GM23338 (cell line): ENCODE measurements at regions not wholly inside any gene's neighbourhood (a gene's known extent, or its start where the extent isn't known, plus 50 kb on each side); places are given as distances from the start of the nearest gene placed in this dataset.

Experiments
- ATAC-seq: fragments of 200-7000 bp; cut with Tn5 transposase; 3 replicates; pipeline ENCODE4 v1.9.1; 2020
- DNase-seq: peaks from one replicate; pipeline ENCODE4 v3.0.0-alpha.2; 2015; ENCODE audit warnings: low spot score
- H2AFZ ChIP-seq: fragments of 200-600 bp; sonication (generic); 2 replicates; pipeline ENCODE4 v1.8.0; 2016; ENCODE audit warnings: antibody characterized with exemption, mild to moderate bottlenecking, moderate library complexity
- H3F3A ChIP-seq: fragments of 200-600 bp; sonication (generic); replicated peaks from 2 replicates; pipeline ENCODE4 v1.8.0; 2017; ENCODE audit warnings: antibody characterized with exemption, mixed run types, low read depth
- H3K27ac ChIP-seq: fragments of 200-600 bp; sonication (generic); 2 replicates; pipeline ENCODE4 v1.6.1; 2016; ENCODE audit warnings: low read depth
- H3K27me3 ChIP-seq: fragments of 200-600 bp; sonication (generic); 2 replicates; pipeline ENCODE4 v1.8.0; 2016; ENCODE audit warnings: mild to moderate bottlenecking, mixed run types, moderate library complexity; ENCODE audit not compliant: insufficient read depth
- H3K36me3 ChIP-seq: fragments of 200-600 bp; sonication (generic); 2 replicates; pipeline ENCODE4 v1.8.0; 2016; ENCODE audit warnings: mild to moderate bottlenecking; ENCODE audit not compliant: insufficient read depth
- H3K4me1 ChIP-seq: fragments of 200-600 bp; sonication (generic); 2 replicates; pipeline ENCODE4 v1.8.0; 2016; ENCODE audit warnings: mild to moderate bottlenecking, moderate library complexity; ENCODE audit not compliant: insufficient read depth
- H3K4me2 ChIP-seq: fragments of 200-600 bp; sonication (generic); 2 replicates; pipeline ENCODE4 v1.7.1; 2017; ENCODE audit warnings: mixed run types
- H3K4me3 ChIP-seq: fragments of 200-600 bp; sonication (generic); 2 replicates; pipeline ENCODE4 v1.6.1; 2016; ENCODE audit warnings: mixed run types
- H3K79me2 ChIP-seq: fragments of 200-600 bp; sonication (generic); replicated peaks from 2 replicates; pipeline ENCODE4 v1.8.0; 2017; ENCODE audit warnings: mild to moderate bottlenecking; ENCODE audit not compliant: insufficient read depth
- H3K9me2 ChIP-seq: fragments of 200-600 bp; sonication (generic); 2 replicates; pipeline ENCODE4 v1.8.0; 2017; ENCODE audit not compliant: insufficient read depth
- H4K20me1 ChIP-seq: fragments of 200-600 bp; sonication (generic); replicated peaks from 2 replicates; pipeline ENCODE4 v1.8.0; 2017; ENCODE audit warnings: mild to moderate bottlenecking; ENCODE audit not compliant: insufficient read depth
- H3K27ac Mint-ChIP-seq: 2 replicates; pipeline ENCODE4 v1.8.0; 2020; ENCODE audit warnings: inconsistent platforms, mild to moderate bottlenecking, moderate library complexity, mixed read lengths
- H3K27me3 Mint-ChIP-seq: 3 replicates; pipeline ENCODE4 v1.8.0; 2022; ENCODE audit warnings: low read depth, mild to moderate bottlenecking, moderate library complexity, mixed read lengths, inconsistent platforms; ENCODE audit not compliant: insufficient read depth, poor library complexity
- H3K36me3 Mint-ChIP-seq: 3 replicates; pipeline ENCODE4 v1.8.0; 2021; ENCODE audit warnings: low read depth, mild to moderate bottlenecking, inconsistent platforms, moderate library complexity, mixed read lengths
- H3K4me1 Mint-ChIP-seq: 3 replicates; pipeline ENCODE4 v1.8.0; 2020; ENCODE audit warnings: mild to moderate bottlenecking, inconsistent platforms, mixed read lengths
- H3K4me3 Mint-ChIP-seq: 3 replicates; pipeline ENCODE4 v1.8.0; 2021; ENCODE audit warnings: moderate library complexity, mild to moderate bottlenecking, inconsistent platforms, mixed read lengths
- H3K9me3 Mint-ChIP-seq: 3 replicates; pipeline ENCODE4 v1.8.0; 2020; ENCODE audit warnings: moderate library complexity, mild to moderate bottlenecking, inconsistent platforms, mixed read lengths
- CREB1 ChIP-seq: fragments of 250-450 bp; sonication (Bioruptor Pico); IDR thresholded peaks from 2 replicates; pipeline ENCODE4 v1.5.0; 2020; ENCODE audit warnings: low read depth, mild to moderate bottlenecking, moderate library complexity
- EZH2 ChIP-seq: fragments of 200-600 bp; sonication (generic); IDR thresholded peaks from one replicate; pipeline ENCODE4 v1.8.0; 2017; ENCODE audit warnings: antibody characterized with exemption, mild to moderate bottlenecking, low read depth; ENCODE audit not compliant: unreplicated experiment
- EZH2phosphoT487 ChIP-seq: fragments of 200-600 bp; sonication (generic); IDR thresholded peaks from one replicate; pipeline ENCODE4 v1.8.1; 2018; ENCODE audit warnings: antibody characterized with exemption; ENCODE audit not compliant: unreplicated experiment
- JUNB ChIP-seq: IDR thresholded peaks from one replicate; pipeline ENCODE4 v1.6.1; 2016; ENCODE audit warnings: antibody characterized with exemption; ENCODE audit not compliant: unreplicated experiment
- POLR2AphosphoS5 ChIP-seq: IDR thresholded peaks from 2 replicates; pipeline ENCODE4 v1.6.1; 2016; ENCODE audit warnings: antibody characterized with exemption, low read depth
- STAT1 ChIP-seq: IDR thresholded peaks from one replicate; pipeline ENCODE4 v1.6.1; 2016; ENCODE audit warnings: antibody characterized with exemption; ENCODE audit not compliant: unreplicated experiment
- ZNF114 ChIP-seq: fragments of 250-450 bp; sonication (Bioruptor Pico); IDR thresholded peaks from 2 replicates; pipeline ENCODE4 v1.5.0; 2020; ENCODE audit warnings: mild to moderate bottlenecking, moderate library complexity
- TF ChIP-seq, protein P1 (sequence below): IDR thresholded peaks from 2 replicates; pipeline ENCODE4 v1.6.1; 2016; ENCODE audit warnings: antibody characterized with exemption
- TF ChIP-seq, protein P2 (sequence below), 2 experiments: fragments of 200-600 bp in 1 of 2; sonication (generic) in 1 of 2; conservative IDR thresholded peaks; 2 replicates each; pipeline versions ENCODE4 v1.5.1 to v1.6.1; 2016 to 2017; ENCODE audit warnings: antibody characterized with exemption in 2 of 2, low read depth in 2 of 2, mild to moderate bottlenecking in 2 of 2, moderate library complexity in 1 of 2
- TF ChIP-seq, protein P3 (sequence below): fragments of 250-450 bp; sonication (Bioruptor Pico); IDR thresholded peaks from 2 replicates; pipeline ENCODE4 v1.5.0; 2020; ENCODE audit warnings: mild to moderate bottlenecking, moderate library complexity

DNA sequence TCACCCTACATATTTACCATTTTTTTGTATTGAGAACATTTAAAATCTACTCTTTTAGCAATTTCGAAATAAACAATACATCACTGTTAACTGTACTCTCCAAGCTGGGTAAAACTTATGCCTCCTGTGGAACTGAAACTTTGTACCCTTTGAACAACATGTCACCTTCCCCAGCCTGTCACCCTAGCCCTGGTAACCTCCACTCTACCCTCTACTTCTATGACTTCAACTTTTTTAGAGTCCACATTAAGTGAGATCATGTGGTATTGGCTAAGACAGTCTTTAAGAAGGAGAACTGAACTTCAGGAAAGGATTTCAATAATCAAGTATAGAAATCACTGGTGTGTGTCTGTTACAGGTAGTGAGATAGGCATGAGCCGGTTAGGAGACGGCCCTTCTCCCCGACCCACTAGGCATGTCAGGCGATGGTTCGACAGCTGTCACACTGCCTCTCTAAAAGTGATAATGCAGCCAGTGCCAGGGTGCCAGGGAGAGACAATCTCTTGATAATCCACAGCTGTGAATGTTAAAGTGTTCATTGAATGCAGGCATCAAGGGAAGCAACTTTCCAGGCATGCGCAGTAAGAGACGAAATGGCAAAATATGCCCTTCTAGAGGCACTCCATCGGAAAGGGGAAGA is 74.6 kb upstream of the RNF152 start:
- ATAC-seq, result no peak
- Histone ChIP-seq H3K4me2 (no peak overlapping the region), H4K20me1 (no peaks in the 10 kb centered on the region), H2AFZ (no peak overlapping the region), H3F3A (no peaks in the 10 kb centered on the region), H3K9me2 (no peaks in the 10 kb centered on the region), H3K36me3 (no peaks in the 10 kb centered on the region; the same call in 1 of the 2 replicates), H3K27ac (no peak overlapping the region), H3K4me1 (no peaks in the 10 kb centered on the region), H3K79me2 (no peaks in the 10 kb centered on the region), H3K27me3 (no peaks in the 10 kb centered on the region), H3K4me3 (no peak overlapping the region)
- Mint-ChIP-seq H3K4me3 (no peak overlapping the region), H3K36me3 (no peaks in the 10 kb centered on the region), H3K4me1 (peaks cover 4% of the 10 kb centered on the region; the same call in 1 of the 3 replicates), H3K9me3 (no peaks in the 10 kb centered on the region; the same call in 2 of the 3 replicates), H3K27me3 (no peaks in the 10 kb centered on the region), H3K27ac (no peak overlapping the region)
- no peak for DNase-seq
- TF ChIP-seq ZNF114 (CRISPR knock-in tag) (no peak), POLR2AphosphoS5 (no peak), CREB1 (no peak), EZH2phosphoT487 (no peak), STAT1 (no peak), JUNB (no peak), EZH2 (no peak)
- TF ChIP-seq, protein P1, sequence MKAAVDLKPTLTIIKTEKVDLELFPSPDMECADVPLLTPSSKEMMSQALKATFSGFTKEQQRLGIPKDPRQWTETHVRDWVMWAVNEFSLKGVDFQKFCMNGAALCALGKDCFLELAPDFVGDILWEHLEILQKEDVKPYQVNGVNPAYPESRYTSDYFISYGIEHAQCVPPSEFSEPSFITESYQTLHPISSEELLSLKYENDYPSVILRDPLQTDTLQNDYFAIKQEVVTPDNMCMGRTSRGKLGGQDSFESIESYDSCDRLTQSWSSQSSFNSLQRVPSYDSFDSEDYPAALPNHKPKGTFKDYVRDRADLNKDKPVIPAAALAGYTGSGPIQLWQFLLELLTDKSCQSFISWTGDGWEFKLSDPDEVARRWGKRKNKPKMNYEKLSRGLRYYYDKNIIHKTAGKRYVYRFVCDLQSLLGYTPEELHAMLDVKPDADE, result no peak
- TF ChIP-seq, protein P2, sequence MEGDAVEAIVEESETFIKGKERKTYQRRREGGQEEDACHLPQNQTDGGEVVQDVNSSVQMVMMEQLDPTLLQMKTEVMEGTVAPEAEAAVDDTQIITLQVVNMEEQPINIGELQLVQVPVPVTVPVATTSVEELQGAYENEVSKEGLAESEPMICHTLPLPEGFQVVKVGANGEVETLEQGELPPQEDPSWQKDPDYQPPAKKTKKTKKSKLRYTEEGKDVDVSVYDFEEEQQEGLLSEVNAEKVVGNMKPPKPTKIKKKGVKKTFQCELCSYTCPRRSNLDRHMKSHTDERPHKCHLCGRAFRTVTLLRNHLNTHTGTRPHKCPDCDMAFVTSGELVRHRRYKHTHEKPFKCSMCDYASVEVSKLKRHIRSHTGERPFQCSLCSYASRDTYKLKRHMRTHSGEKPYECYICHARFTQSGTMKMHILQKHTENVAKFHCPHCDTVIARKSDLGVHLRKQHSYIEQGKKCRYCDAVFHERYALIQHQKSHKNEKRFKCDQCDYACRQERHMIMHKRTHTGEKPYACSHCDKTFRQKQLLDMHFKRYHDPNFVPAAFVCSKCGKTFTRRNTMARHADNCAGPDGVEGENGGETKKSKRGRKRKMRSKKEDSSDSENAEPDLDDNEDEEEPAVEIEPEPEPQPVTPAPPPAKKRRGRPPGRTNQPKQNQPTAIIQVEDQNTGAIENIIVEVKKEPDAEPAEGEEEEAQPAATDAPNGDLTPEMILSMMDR (conservative IDR thresholded peaks at IDR 0.05; ENCODE audit: low read depth in 2 of 2), result no peak

DNA sequence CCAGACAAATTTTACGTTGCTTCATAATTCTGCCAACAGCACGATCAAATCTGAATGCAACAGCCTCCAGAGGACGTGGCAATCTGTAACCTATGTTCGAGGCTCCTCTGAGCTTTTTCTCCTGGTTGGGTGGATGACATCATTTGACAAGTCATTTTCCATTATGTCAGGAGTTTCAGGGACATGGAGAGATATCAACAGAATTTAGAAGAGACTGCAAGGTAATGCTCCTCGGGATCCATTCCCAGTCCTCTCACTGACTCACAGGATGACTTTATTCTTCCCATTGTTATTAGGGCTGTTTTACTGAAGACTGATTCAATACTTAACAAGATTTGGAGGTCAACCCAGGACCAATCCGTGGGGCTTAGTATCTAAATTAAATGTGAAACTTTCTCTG is 72.5 kb upstream of the RNF152 start:
- Mint-ChIP-seq H3K36me3 (no peaks in the 10 kb centered on the region), H3K4me3 (no peak overlapping the region), H3K4me1 (no peaks in the 10 kb centered on the region), H3K27me3 (no peaks in the 10 kb centered on the region), H3K9me3 (no peaks in the 10 kb centered on the region; the same call in 2 of the 3 replicates), H3K27ac (no peak overlapping the region)
- Histone ChIP-seq H3K36me3 (no peaks in the 10 kb centered on the region), H2AFZ (no peak overlapping the region), H3K27ac (no peak overlapping the region), H4K20me1 (no peaks in the 10 kb centered on the region), H3K79me2 (no peaks in the 10 kb centered on the region), H3K4me2 (no peak overlapping the region), H3F3A (no peaks in the 10 kb centered on the region), H3K4me1 (no peaks in the 10 kb centered on the region), H3K9me2 (0 out of 2 replicates have a peak, but pooled peaks cover 4% of the 10 kb centered on the region), H3K27me3 (no peaks in the 10 kb centered on the region), H3K4me3 (no peak overlapping the region)
- ATAC-seq (no peak), DNase-seq (no peak)
- TF ChIP-seq, protein P3, sequence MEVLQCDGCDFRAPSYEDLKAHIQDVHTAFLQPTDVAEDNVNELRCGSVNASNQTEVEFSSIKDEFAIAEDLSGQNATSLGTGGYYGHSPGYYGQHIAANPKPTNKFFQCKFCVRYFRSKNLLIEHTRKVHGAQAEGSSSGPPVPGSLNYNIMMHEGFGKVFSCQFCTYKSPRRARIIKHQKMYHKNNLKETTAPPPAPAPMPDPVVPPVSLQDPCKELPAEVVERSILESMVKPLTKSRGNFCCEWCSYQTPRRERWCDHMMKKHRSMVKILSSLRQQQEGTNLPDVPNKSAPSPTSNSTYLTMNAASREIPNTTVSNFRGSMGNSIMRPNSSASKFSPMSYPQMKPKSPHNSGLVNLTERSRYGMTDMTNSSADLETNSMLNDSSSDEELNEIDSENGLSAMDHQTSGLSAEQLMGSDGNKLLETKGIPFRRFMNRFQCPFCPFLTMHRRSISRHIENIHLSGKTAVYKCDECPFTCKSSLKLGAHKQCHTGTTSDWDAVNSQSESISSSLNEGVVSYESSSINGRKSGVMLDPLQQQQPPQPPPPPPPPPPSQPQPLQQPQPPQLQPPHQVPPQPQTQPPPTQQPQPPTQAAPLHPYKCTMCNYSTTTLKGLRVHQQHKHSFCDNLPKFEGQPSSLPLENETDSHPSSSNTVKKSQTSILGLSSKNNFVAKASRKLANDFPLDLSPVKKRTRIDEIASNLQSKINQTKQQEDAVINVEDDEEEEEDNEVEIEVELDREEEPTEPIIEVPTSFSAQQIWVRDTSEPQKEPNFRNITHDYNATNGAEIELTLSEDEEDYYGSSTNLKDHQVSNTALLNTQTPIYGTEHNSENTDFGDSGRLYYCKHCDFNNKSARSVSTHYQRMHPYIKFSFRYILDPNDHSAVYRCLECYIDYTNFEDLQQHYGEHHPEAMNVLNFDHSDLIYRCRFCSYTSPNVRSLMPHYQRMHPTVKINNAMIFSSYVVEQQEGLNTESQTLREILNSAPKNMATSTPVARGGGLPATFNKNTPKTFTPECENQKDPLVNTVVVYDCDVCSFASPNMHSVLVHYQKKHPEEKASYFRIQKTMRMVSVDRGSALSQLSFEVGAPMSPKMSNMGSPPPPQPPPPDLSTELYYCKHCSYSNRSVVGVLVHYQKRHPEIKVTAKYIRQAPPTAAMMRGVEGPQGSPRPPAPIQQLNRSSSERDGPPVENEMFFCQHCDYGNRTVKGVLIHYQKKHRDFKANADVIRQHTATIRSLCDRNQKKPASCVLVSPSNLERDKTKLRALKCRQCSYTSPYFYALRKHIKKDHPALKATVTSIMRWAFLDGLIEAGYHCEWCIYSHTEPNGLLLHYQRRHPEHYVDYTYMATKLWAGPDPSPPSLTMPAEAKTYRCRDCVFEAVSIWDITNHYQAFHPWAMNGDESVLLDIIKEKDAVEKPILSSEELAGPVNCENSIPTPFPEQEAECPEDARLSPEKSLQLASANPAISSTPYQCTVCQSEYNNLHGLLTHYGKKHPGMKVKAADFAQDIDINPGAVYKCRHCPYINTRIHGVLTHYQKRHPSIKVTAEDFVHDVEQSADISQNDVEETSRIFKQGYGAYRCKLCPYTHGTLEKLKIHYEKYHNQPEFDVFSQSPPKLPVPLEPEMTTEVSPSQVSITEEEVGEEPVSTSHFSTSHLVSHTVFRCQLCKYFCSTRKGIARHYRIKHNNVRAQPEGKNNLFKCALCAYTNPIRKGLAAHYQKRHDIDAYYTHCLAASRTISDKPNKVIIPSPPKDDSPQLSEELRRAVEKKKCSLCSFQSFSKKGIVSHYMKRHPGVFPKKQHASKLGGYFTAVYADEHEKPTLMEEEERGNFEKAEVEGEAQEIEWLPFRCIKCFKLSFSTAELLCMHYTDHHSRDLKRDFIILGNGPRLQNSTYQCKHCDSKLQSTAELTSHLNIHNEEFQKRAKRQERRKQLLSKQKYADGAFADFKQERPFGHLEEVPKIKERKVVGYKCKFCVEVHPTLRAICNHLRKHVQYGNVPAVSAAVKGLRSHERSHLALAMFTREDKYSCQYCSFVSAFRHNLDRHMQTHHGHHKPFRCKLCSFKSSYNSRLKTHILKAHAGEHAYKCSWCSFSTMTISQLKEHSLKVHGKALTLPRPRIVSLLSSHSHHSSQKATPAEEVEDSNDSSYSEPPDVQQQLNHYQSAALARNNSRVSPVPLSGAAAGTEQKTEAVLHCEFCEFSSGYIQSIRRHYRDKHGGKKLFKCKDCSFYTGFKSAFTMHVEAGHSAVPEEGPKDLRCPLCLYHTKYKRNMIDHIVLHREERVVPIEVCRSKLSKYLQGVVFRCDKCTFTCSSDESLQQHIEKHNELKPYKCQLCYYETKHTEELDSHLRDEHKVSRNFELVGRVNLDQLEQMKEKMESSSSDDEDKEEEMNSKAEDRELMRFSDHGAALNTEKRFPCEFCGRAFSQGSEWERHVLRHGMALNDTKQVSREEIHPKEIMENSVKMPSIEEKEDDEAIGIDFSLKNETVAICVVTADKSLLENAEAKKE (CRISPR knock-in tag), result no peak
- no peak for TF ChIP-seq STAT1
- TF ChIP-seq POLR2AphosphoS5, result no peak
- TF ChIP-seq, protein P2 (conservative IDR thresholded peaks at IDR 0.05; ENCODE audit: low read depth in 2 of 2), result no peak
- TF ChIP-seq EZH2phosphoT487, result no peak
- no peak for TF ChIP-seq JUNB
